SK-N-SH (cell line): ENCODE measurements at regions not wholly inside any gene's neighbourhood (a gene's known extent, or its start where the extent isn't known, plus 50 kb on each side); places are given as distances from the start of the nearest gene placed in this dataset.

Experiments
- CTCF ChIA-PET: fragments of 300-600, 350-600 bp; formaldehyde crosslinking; extraction: SDS; loops from one replicate; lab custom pipeline; 2021; lab: Yijun Ruan, JAX
- POLR2A ChIA-PET: fragments of 350-600 bp; sonication (Branson Sonifier 250); formaldehyde crosslinking; extraction: SDS; loops from one replicate; lab custom pipeline; 2020; ENCODE audit warnings: antibody characterized with exemption, inconsistent platforms; lab: Yijun Ruan, JAX
- DNase-seq: peaks from one replicate; pipeline ENCODE4 v3.0.0; 2012
- H2AFZ ChIP-seq: fragments of 200-600 bp; sonication (generic); 2 replicates; pipeline ENCODE4 v1.8.1; 2016; ENCODE audit warnings: antibody characterized with exemption, mild to moderate bottlenecking, low read depth
- H3F3A ChIP-seq: fragments of 200-600 bp; sonication (generic); replicated peaks from 2 replicates; pipeline ENCODE3; 2016; ENCODE audit warnings: antibody characterized with exemption, mild to moderate bottlenecking; ENCODE audit not compliant: insufficient read depth
- H3K27ac ChIP-seq, 2 experiments: fragments of 200-500 bp in 1 of 2; fragments of 200-600 bp in 1 of 2; sonication (Bioruptor generic) in 1 of 2; sonication (generic), shearing (Covaris generic) in 1 of 2; 2 replicates each; pipeline versions ENCODE4 v1.5.1 to v1.6.1; 2014 to 2016; ENCODE audit warnings: low read depth in 2 of 2, inconsistent platforms in 1 of 2, low read length in 1 of 2, mild to moderate bottlenecking in 1 of 2, mixed read lengths in 1 of 2
- H3K27me3 ChIP-seq: fragments of 200-600 bp; sonication (generic), shearing (Covaris generic); 2 replicates; pipeline ENCODE4 v1.6.1; 2016; ENCODE audit warnings: mixed run types; ENCODE audit not compliant: insufficient read depth
- H3K36me3 ChIP-seq, 2 experiments: fragments of 200-500 bp in 1 of 2; fragments of 200-600 bp in 1 of 2; sonication (Bioruptor generic) in 1 of 2; sonication (generic) in 1 of 2; replicated peaks in 1 of 2; 2 replicates each; pipeline versions ENCODE3 to v1.5.1; 2014 to 2016; ENCODE audit warnings: low read length in 1 of 2, mild to moderate bottlenecking in 1 of 2; ENCODE audit not compliant: insufficient read depth in 2 of 2, control insufficient read depth in 1 of 2
- H3K4me1 ChIP-seq, 2 experiments: fragments of 200-500 bp in 1 of 2; fragments of 200-600 bp in 1 of 2; sonication (Bioruptor generic) in 1 of 2; sonication (generic), shearing (Covaris generic) in 1 of 2; 2 replicates each; pipeline versions ENCODE4 v1.5.1 to v1.6.1; 2014 to 2016; ENCODE audit warnings: low read depth in 1 of 2, low read length in 1 of 2, mixed run types in 1 of 2; ENCODE audit not compliant: insufficient read depth in 2 of 2, control insufficient read depth in 1 of 2
- H3K4me2 ChIP-seq: fragments of 200-600 bp; sonication (generic), shearing (Covaris generic); 2 replicates; pipeline ENCODE4 v1.6.1; 2017; ENCODE audit warnings: mixed run types
- H3K4me3 ChIP-seq, 2 experiments: fragments of 200-500 bp in 1 of 2; fragments of 200-600 bp in 1 of 2; sonication (Bioruptor generic) in 1 of 2; sonication (generic), shearing (Covaris generic) in 1 of 2; 2 replicates each; pipeline versions ENCODE4 v1.5.1 to v1.8.1; 2014 to 2016; ENCODE audit warnings: low read depth in 2 of 2, inconsistent platforms in 1 of 2, low read length in 1 of 2, mild to moderate bottlenecking in 1 of 2, mixed read lengths in 1 of 2, moderate library complexity in 1 of 2
- H3K79me2 ChIP-seq: fragments of 200-600 bp; sonication (generic); 2 replicates; pipeline ENCODE4 v1.8.1; 2017; ENCODE audit warnings: mild to moderate bottlenecking; ENCODE audit not compliant: insufficient read depth
- H3K9ac ChIP-seq: fragments of 200-600 bp; sonication (generic); 2 replicates; pipeline ENCODE4 v1.6.1; 2017; ENCODE audit warnings: mixed run types
- H3K9me2 ChIP-seq: fragments of 200-600 bp; sonication (generic); 2 replicates; pipeline ENCODE4 v1.6.1; 2017; ENCODE audit warnings: mixed run types
- H3K9me3 ChIP-seq: fragments of 200-600 bp; sonication (generic); 2 replicates; pipeline ENCODE4 v1.6.1; 2017; ENCODE audit warnings: mixed run types, mild to moderate bottlenecking, moderate library complexity
- H4K20me1 ChIP-seq: fragments of 200-600 bp; sonication (generic); 2 replicates; pipeline ENCODE4 v1.6.1; 2017; ENCODE audit warnings: mild to moderate bottlenecking, mixed run types; ENCODE audit not compliant: insufficient read depth
- CHD2 ChIP-seq: fragments of 150-350 bp; IDR thresholded peaks from 2 replicates; pipeline ENCODE4 v1.6.1; 2018; ENCODE audit warnings: low read length; ENCODE audit not compliant: partially characterized antibody
- FOXM1 ChIP-seq: IDR thresholded peaks from 2 replicates; pipeline ENCODE4 v1.4.0; 2012; ENCODE audit warnings: low read depth, mild to moderate bottlenecking
- GABPA ChIP-seq: IDR thresholded peaks from 2 replicates; pipeline ENCODE4 v1.4.0; 2012; ENCODE audit warnings: low read depth, mild to moderate bottlenecking
- IRF3 ChIP-seq: fragments of 150-350 bp; IDR thresholded peaks from 2 replicates; pipeline ENCODE4 v1.6.1; 2016; ENCODE audit warnings: mild to moderate bottlenecking, low read depth, low read length
- JUND ChIP-seq: IDR thresholded peaks from 2 replicates; pipeline ENCODE4 v1.4.0; 2012
- MAX ChIP-seq: IDR thresholded peaks from 2 replicates; pipeline ENCODE4 v1.4.0; 2012; ENCODE audit warnings: low read depth
- MEF2A ChIP-seq: IDR thresholded peaks from 2 replicates; pipeline ENCODE4 v1.4.0; 2012; ENCODE audit warnings: low read depth, borderline replicate concordance
- MXI1 ChIP-seq: IDR thresholded peaks from 2 replicates; pipeline ENCODE4 v1.6.1; 2012; ENCODE audit warnings: mild to moderate bottlenecking, low read depth, low read length, improper control_type of control experiment
- POLR2AphosphoS5 ChIP-seq: IDR thresholded peaks from 2 replicates; pipeline ENCODE4 v1.6.1; 2012; ENCODE audit warnings: low read depth, low read length
- RAD21 ChIP-seq: IDR thresholded peaks from 2 replicates; pipeline ENCODE4 v1.6.1; 2012; ENCODE audit warnings: mild to moderate bottlenecking, low read length
- TCF12 ChIP-seq: IDR thresholded peaks from 2 replicates; pipeline ENCODE4 v1.4.0; 2012
- WGBS: methylation state at CpG from one replicate; pipeline ENCODE4 v1.1.6; 2017; ENCODE audit warnings: low lambda C conversion rate; 5-methylcytosine and 5-hydroxymethylcytosine counted together

- WGBS, result 19% methylated on average over 3 of the region's 3 CpGs
- H4K20me1 ChIP-seq, result no peaks in the 10 kb centered on the region
- ChIA-PET POLR2A (no interaction called here), CTCF (no interaction called here)
- 0 out of 2 replicates have a peak, but pooled peaks cover 3% of the 10 kb centered on the region for H3K9me2 ChIP-seq
- no peak for DNase-seq
- no peaks in the 10 kb centered on the region for H3K4me1 ChIP-seq
- no peak overlapping the region for H3K9ac ChIP-seq
- H3K79me2 ChIP-seq, result no peaks in the 10 kb centered on the region
- H3K27me3 ChIP-seq, result no peaks in the 10 kb centered on the region
- no peaks in the 10 kb centered on the region for H3F3A ChIP-seq
- no peak overlapping the region for H3K27ac ChIP-seq
- H3K36me3 ChIP-seq, result no peaks in the 10 kb centered on the region
- H3K9me3 ChIP-seq, result no peaks in the 10 kb centered on the region; the same call in 1 of the 2 replicates
- no peak overlapping the region for H3K4me3 ChIP-seq
- no peak overlapping the region for H2AFZ ChIP-seq
- H3K4me2 ChIP-seq, result no peak overlapping the region
- TF ChIP-seq MEF2A (no peak), POLR2AphosphoS5 (no peak), GABPA (no peak), JUND (no peak)
These were observed 312.3 kb upstream of the LRRTM4 start for GRCh38 chr2:77834360-77835002.

- no peak for DNase-seq
- Histone ChIP-seq H3K9me3 (no peaks in the 10 kb centered on the region), H3K27ac (no peak overlapping the region), H2AFZ (no peak overlapping the region), H3K4me3 (no peak overlapping the region), H3K9ac (no peak overlapping the region), H3K79me2 (no peaks in the 10 kb centered on the region), H3K27me3 (no peaks in the 10 kb centered on the region), H3K4me1 (no peaks in the 10 kb centered on the region), H3K4me2 (no peak overlapping the region), H4K20me1 (no peaks in the 10 kb centered on the region), H3K9me2 (0 out of 2 replicates have a peak, but pooled peaks cover 3% of the 10 kb centered on the region), H3F3A (no peaks in the 10 kb centered on the region), H3K36me3 (no peaks in the 10 kb centered on the region)
- POLR2A ChIA-PET, result no interaction called here
- TF ChIP-seq RAD21, result no peak
- no peak for TF ChIP-seq TCF12
- CTCF ChIA-PET, result no interaction called here
These were observed 316.3 kb upstream of the LRRTM4 start for GRCh38 chr2:77838441-77838840.

GRCh38 chr2:77839102-77839501, 316.9 kb upstream of the LRRTM4 start:
- no peak overlapping the region for H3K9ac ChIP-seq
- no peaks in the 10 kb centered on the region for H3K9me3 ChIP-seq
- no peaks in the 10 kb centered on the region for H3K36me3 ChIP-seq
- H4K20me1 ChIP-seq, result no peaks in the 10 kb centered on the region
- H3K4me2 ChIP-seq, result no peak overlapping the region
- H3K79me2 ChIP-seq, result no peaks in the 10 kb centered on the region
- DNase-seq, result no peak
- CTCF ChIA-PET, result no interaction called here
- H3K4me1 ChIP-seq, result no peaks in the 10 kb centered on the region
- H3K4me3 ChIP-seq, result no peak overlapping the region
- 0 out of 2 replicates have a peak, but pooled peaks cover 3% of the 10 kb centered on the region for H3K9me2 ChIP-seq
- H2AFZ ChIP-seq, result no peak overlapping the region
- H3F3A ChIP-seq, result no peaks in the 10 kb centered on the region
- no peak overlapping the region for H3K27ac ChIP-seq
- no peak for TF ChIP-seq FOXM1
- TF ChIP-seq MAX, result no peak
- no peak for TF ChIP-seq CHD2
- no peak for TF ChIP-seq MXI1
- TF ChIP-seq RAD21, result no peak
- TF ChIP-seq IRF3, result no peak
- no peaks in the 10 kb centered on the region for H3K27me3 ChIP-seq
- POLR2A ChIA-PET, result no interaction called here
